ENCODE measurements at regions not wholly inside any gene's neighbourhood (a gene's known extent, or its start where the extent isn't known, plus 50 kb on each side); places are given as distances from the start of the nearest gene placed in this dataset.

DNA sequence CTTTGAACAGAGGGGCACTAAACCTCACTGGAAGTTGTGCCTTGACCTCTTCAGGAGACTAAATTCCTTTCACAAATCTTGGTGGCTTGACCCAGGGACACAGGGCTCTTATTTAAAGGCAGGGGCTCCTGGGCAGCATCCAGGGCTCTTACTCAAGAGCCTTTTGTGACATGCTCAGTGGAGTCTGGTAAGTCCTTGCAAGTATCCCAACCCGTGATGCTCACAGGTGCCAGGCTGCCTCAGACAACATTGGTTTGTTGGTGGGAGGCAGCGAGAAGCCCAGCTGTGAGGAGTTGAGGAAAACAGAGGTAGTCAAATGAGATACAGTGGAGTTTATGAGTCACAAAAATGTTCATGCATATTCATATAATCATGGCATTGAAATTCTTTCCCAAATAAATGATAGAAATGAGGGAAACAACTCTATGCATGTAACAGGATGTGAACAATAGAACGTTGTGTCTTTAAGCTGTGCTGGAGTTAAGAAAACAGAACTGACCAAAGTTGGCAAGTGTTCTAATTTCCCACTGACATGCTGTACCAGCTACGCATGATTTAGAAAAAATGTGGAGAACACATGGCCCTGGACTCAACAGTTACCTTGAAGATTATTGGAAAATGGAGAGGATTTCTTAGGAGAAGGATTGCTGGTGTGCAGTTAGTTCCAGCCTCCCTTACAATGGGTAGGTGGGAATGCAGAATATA lies 654.5 kb upstream of the COBL start:
- no peaks in the 10 kb centered on the region for H3K27me3 Mint-ChIP-seq (ENCODE audit: unreplicated experiment)
- no peak for DNase-seq
- H3K9me3 Mint-ChIP-seq (ENCODE audit: unreplicated experiment) = no peaks in the 10 kb centered on the region
- no peaks in the 10 kb centered on the region for H3K36me3 Mint-ChIP-seq (ENCODE audit: unreplicated experiment)
- no peak overlapping the region for H3K4me3 Mint-ChIP-seq (ENCODE audit: unreplicated experiment)
- no peaks in the 10 kb centered on the region for H3K4me1 Mint-ChIP-seq (ENCODE audit: low read depth, unreplicated experiment)
- H3K27ac Mint-ChIP-seq (ENCODE audit: unreplicated experiment) = no peak overlapping the region
- TF ChIP-seq, protein P1, sequence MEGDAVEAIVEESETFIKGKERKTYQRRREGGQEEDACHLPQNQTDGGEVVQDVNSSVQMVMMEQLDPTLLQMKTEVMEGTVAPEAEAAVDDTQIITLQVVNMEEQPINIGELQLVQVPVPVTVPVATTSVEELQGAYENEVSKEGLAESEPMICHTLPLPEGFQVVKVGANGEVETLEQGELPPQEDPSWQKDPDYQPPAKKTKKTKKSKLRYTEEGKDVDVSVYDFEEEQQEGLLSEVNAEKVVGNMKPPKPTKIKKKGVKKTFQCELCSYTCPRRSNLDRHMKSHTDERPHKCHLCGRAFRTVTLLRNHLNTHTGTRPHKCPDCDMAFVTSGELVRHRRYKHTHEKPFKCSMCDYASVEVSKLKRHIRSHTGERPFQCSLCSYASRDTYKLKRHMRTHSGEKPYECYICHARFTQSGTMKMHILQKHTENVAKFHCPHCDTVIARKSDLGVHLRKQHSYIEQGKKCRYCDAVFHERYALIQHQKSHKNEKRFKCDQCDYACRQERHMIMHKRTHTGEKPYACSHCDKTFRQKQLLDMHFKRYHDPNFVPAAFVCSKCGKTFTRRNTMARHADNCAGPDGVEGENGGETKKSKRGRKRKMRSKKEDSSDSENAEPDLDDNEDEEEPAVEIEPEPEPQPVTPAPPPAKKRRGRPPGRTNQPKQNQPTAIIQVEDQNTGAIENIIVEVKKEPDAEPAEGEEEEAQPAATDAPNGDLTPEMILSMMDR (IDR thresholded peaks at IDR 0.05; ENCODE audit: partially characterized antibody, unreplicated experiment) = no peak

DNA sequence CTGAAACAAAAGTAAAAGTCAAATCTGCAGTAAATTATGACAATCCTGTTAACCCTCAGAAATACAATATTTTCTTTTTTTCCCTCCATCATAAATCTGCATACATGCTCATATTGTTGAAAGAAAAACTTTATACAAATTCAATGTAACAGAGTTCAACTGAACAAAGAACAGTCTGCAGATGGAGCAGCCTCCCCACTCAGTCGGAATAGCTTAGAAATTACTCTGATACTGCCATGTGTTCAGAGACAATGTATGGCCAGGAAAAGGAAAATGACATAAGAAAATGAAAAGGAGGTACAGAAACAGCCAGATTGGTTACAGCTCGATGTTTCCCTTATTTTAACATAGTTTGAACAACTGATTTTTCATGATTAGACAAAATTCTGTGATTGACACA lies 651.9 kb upstream of the COBL start:
- TF ChIP-seq, protein P1 (IDR thresholded peaks at IDR 0.05; ENCODE audit: partially characterized antibody, unreplicated experiment) = no peak

DNA sequence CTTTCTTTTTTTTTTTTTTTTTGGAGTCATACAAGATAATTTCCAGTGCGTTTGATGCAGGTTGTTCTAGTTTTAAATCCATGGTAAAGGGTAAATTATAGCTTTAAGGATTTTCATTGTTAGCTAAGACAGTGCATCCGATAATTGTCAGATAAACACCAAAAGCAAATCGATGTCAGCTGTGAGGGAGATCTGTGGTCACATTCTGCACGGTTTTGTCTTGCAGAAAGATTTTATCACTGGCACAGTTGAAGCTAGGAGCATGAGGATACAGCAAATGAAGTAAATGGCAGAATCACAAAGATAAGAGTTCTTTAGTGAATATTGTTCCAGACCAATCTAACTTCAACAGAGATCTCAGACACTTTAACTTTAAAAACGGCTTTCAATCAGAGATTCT lies 648.8 kb upstream of the COBL start:
- TF ChIP-seq, protein P1 (IDR thresholded peaks at IDR 0.05; ENCODE audit: partially characterized antibody, unreplicated experiment) = no peak
- Mint-ChIP-seq H3K36me3 (ENCODE audit: unreplicated experiment) (no peaks in the 10 kb centered on the region), H3K4me1 (ENCODE audit: low read depth, unreplicated experiment) (no peaks in the 10 kb centered on the region), H3K9me3 (ENCODE audit: unreplicated experiment) (no peaks in the 10 kb centered on the region), H3K27ac (ENCODE audit: unreplicated experiment) (no peak overlapping the region), H3K4me3 (ENCODE audit: unreplicated experiment) (no peak overlapping the region), H3K27me3 (ENCODE audit: unreplicated experiment) (no peaks in the 10 kb centered on the region)
- no peak for DNase-seq

More for the DNA sequence above, 651.9 kb upstream of the COBL start:
- no peak overlapping the region for H3K4me3 Mint-ChIP-seq (ENCODE audit: unreplicated experiment)
- H3K4me1 Mint-ChIP-seq (ENCODE audit: low read depth, unreplicated experiment) = no peaks in the 10 kb centered on the region
- no peak for DNase-seq
- no peaks in the 10 kb centered on the region for H3K27me3 Mint-ChIP-seq (ENCODE audit: unreplicated experiment)
- no peaks in the 10 kb centered on the region for H3K36me3 Mint-ChIP-seq (ENCODE audit: unreplicated experiment)
- no peaks in the 10 kb centered on the region for H3K9me3 Mint-ChIP-seq (ENCODE audit: unreplicated experiment)
- no peak overlapping the region for H3K27ac Mint-ChIP-seq (ENCODE audit: unreplicated experiment)

DNA sequence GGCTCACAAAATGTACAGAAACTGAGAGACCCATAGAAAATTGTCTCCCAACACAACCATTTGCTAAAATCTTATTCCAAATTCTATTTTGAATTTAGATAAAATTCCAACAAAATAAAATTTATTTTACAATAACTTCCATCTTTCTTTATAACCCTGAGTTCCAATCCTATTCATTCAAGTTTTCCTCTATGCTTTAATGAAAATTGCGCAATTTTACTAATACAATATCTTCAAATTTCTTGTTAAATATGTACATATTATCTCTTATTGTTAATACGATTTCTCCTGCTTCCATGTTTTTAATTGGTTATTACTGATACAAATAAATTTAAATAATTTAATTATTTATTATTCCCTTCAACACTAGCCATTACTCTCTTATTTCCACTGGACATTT lies 645.2 kb upstream of the COBL start:
- DNase-seq = no peak
- H3K4me3 Mint-ChIP-seq (ENCODE audit: unreplicated experiment) = no peak overlapping the region
- H3K36me3 Mint-ChIP-seq (ENCODE audit: unreplicated experiment) = peaks cover 6% of the 10 kb centered on the region
- peaks cover 2% of the 10 kb centered on the region for H3K27me3 Mint-ChIP-seq (ENCODE audit: unreplicated experiment)
- TF ChIP-seq, protein P1 (IDR thresholded peaks at IDR 0.05; ENCODE audit: partially characterized antibody, unreplicated experiment) = no peak
- no peaks in the 10 kb centered on the region for H3K4me1 Mint-ChIP-seq (ENCODE audit: low read depth, unreplicated experiment)
- no peak overlapping the region for H3K27ac Mint-ChIP-seq (ENCODE audit: unreplicated experiment)
- H3K9me3 Mint-ChIP-seq (ENCODE audit: unreplicated experiment) = no peaks in the 10 kb centered on the region

DNA sequence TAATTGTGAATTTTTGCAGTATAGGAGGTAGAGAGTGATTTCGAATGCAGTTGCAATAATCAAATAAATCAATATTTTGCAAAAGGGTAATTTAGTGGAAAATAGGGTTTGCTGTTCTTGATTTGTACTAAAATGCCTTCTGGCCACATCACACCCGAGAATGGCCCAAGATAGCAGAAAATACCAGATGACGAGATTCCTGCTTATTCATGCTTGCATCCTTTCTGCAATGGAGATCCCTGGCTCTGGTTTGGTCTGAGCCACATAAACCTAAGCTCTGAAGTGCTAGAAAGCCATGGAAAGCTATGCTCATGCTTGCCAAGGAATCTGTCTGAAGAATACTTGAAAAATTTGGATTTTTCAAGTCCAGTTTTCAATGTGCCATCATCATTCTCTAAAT lies 634.2 kb upstream of the COBL start:
- DNase-seq = no peak
- peak overlapping the region; percentile 16 for H3K4me3 Mint-ChIP-seq (ENCODE audit: unreplicated experiment)
- H3K27ac Mint-ChIP-seq (ENCODE audit: unreplicated experiment) = no peak overlapping the region
- no peaks in the 10 kb centered on the region for H3K9me3 Mint-ChIP-seq (ENCODE audit: unreplicated experiment)
- TF ChIP-seq, protein P1 (IDR thresholded peaks at IDR 0.05; ENCODE audit: partially characterized antibody, unreplicated experiment) = no peak
- H3K4me1 Mint-ChIP-seq (ENCODE audit: low read depth, unreplicated experiment) = peaks cover 13% of the 10 kb centered on the region
- no peaks in the 10 kb centered on the region for H3K27me3 Mint-ChIP-seq (ENCODE audit: unreplicated experiment)
- no peaks in the 10 kb centered on the region for H3K36me3 Mint-ChIP-seq (ENCODE audit: unreplicated experiment)
